ENCODE measurements at regions not wholly inside any gene's neighbourhood (a gene's known extent, or its start where the extent isn't known, plus 50 kb on each side); places are given as distances from the start of the nearest gene placed in this dataset.

GRCh38 chr9:107219486-107220077 is 63.5 kb upstream of the RAD23B start:
- TF ChIP-seq CTCF (IDR thresholded peaks at IDR 0.05) (no peak), POLR2AphosphoS5 (IDR thresholded peaks at IDR 0.05) (no peak), POLR2A (IDR thresholded peaks at IDR 0.05) (no peak), EP300 (IDR thresholded peaks at IDR 0.05) (no peak)
- Histone ChIP-seq H3K36me3 (no peaks in the 10 kb centered on the region), H3K9me3 (no peaks in the 10 kb centered on the region), H3K4me1 (no peaks in the 10 kb centered on the region), H3K27me3 (no peaks in the 10 kb centered on the region), H3K4me3 (no peak overlapping the region), H3K27ac (no peak overlapping the region)
- intact Hi-C loops (cut with DNase I), result no loop called here
- 89 to 91% methylated on average over 4 of the region's 4 CpGs for WGBS, 2 donors
- DNase-seq, result no peak

GRCh38 chr9:107221321-107221720 is 61.8 kb upstream of the RAD23B start:
- H3K27ac ChIP-seq, result no peak overlapping the region
- no peaks in the 10 kb centered on the region for H3K9me3 ChIP-seq
- no peak for DNase-seq
- no peak overlapping the region for H3K4me3 ChIP-seq
- intact Hi-C loops (cut with DNase I), result no loop called here
- no peaks in the 10 kb centered on the region for H3K4me1 ChIP-seq
- H3K27me3 ChIP-seq, result no peaks in the 10 kb centered on the region
- TF ChIP-seq EP300 (IDR thresholded peaks at IDR 0.05) (no peak), CTCF (IDR thresholded peaks at IDR 0.05) (no peak), POLR2AphosphoS5 (IDR thresholded peaks at IDR 0.05) (no peak), POLR2A (IDR thresholded peaks at IDR 0.05) (no peak)
- no peaks in the 10 kb centered on the region for H3K36me3 ChIP-seq
- 20 to 32% methylated on average over 2 of the region's 2 CpGs for WGBS, 2 donors

- DNase-seq, result no peak
- no peaks in the 10 kb centered on the region for H3K9me3 ChIP-seq
- TF ChIP-seq POLR2A (IDR thresholded peaks at IDR 0.05), result no peak
- TF ChIP-seq POLR2AphosphoS5 (IDR thresholded peaks at IDR 0.05), result no peak
- TF ChIP-seq EP300 (IDR thresholded peaks at IDR 0.05), result no peak
- no peak for TF ChIP-seq CTCF (IDR thresholded peaks at IDR 0.05)
- no peaks in the 10 kb centered on the region for H3K36me3 ChIP-seq
- no peaks in the 10 kb centered on the region for H3K4me1 ChIP-seq
- H3K4me3 ChIP-seq, result no peak overlapping the region
- intact Hi-C loops (cut with DNase I), result no loop called here
- WGBS, 2 donors, result 37 to 57% methylated on average over 7 of the region's 7 CpGs
- H3K27ac ChIP-seq, result no peak overlapping the region
- H3K27me3 ChIP-seq, result no peaks in the 10 kb centered on the region
Observed at GRCh38 chr9:107222020-107222522, 61.0 kb upstream of the RAD23B start.

- 64 to 88% methylated on average over 2 of the region's 2 CpGs for WGBS, 2 donors
Observed at GRCh38 chr9:107223381-107223780, 59.7 kb upstream of the RAD23B start.

GRCh38 chr9:107224252-107224651 is 58.8 kb upstream of the RAD23B start:
- no peak overlapping the region for H3K4me3 ChIP-seq
- 74 to 79% methylated on average over 2 of the region's 2 CpGs for WGBS, 2 donors
- H3K4me1 ChIP-seq, result peaks cover 0 to 4% (median 0%) of the 10 kb centered on the region in 4 donors
- H3K27ac ChIP-seq, result no peak overlapping the region
- intact Hi-C loops (cut with DNase I), result no loop called here
- H3K27me3 ChIP-seq, result no peaks in the 10 kb centered on the region
- H3K36me3 ChIP-seq, result no peaks in the 10 kb centered on the region
- no peak for TF ChIP-seq POLR2AphosphoS5 (IDR thresholded peaks at IDR 0.05)
- TF ChIP-seq EP300 (IDR thresholded peaks at IDR 0.05), result no peak
- TF ChIP-seq POLR2A (IDR thresholded peaks at IDR 0.05), result no peak
- no peak for TF ChIP-seq CTCF (IDR thresholded peaks at IDR 0.05)
- DNase-seq, result no peak
- no peaks in the 10 kb centered on the region for H3K9me3 ChIP-seq

More at GRCh38 chr9:107223381-107223780, 59.7 kb upstream of the RAD23B start:
- H3K9me3 ChIP-seq, result no peaks in the 10 kb centered on the region
- H3K27me3 ChIP-seq, result no peaks in the 10 kb centered on the region
- no peaks in the 10 kb centered on the region for H3K4me1 ChIP-seq
- H3K4me3 ChIP-seq, result no peak overlapping the region
- H3K27ac ChIP-seq, result no peak overlapping the region
- no peak for TF ChIP-seq EP300 (IDR thresholded peaks at IDR 0.05)
- no peak for TF ChIP-seq POLR2A (IDR thresholded peaks at IDR 0.05)
- no peak for TF ChIP-seq POLR2AphosphoS5 (IDR thresholded peaks at IDR 0.05)
- intact Hi-C loops (cut with DNase I), result no loop called here
- DNase-seq, result no peak
- no peaks in the 10 kb centered on the region for H3K36me3 ChIP-seq

All from sigmoid colon (tissue), 6 donors.